ENCODE measurements at regions not wholly inside any gene's neighbourhood (a gene's known extent, or its start where the extent isn't known, plus 50 kb on each side); places are given as distances from the start of the nearest gene placed in this dataset.

DNA sequence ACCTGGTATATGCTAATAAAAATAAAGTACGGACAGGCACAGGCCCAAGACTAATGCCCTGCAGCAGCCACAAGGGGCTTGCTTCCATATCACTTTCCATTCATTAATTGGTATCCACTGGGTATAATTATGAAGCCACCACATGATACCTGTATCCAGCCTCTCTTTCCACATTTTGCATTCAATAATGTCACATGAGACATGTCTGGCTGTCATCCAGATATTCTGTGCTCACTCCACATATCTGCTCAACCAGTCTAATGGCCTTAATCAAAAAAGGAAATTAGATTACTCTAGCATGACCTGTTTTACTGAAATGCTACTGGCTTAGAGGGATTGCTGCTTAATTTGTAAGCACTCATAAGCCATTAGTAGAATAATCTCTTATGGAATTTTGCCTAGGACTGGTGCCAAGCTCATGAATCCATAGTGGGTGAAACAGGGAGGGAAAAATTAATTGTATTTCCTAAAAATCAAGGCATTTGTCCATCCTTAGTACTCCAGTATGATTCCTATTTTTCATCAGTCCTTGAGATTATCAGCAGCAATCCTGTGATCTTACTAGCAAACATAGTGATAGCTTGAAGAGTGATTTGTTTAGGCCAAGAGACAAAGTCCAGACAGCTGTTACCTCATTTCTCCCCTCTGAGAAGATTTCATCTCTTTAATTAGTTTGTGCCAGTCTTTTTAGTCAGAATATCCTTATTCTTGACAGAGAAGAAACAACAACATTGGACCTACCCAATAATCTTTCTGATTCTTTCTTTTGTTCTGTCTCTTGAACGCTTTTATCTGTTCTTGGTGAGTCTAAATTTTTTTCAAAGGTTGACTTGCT is 119.2 kb upstream of the ABCA1 start:
- TF ChIP-seq, protein P1, sequence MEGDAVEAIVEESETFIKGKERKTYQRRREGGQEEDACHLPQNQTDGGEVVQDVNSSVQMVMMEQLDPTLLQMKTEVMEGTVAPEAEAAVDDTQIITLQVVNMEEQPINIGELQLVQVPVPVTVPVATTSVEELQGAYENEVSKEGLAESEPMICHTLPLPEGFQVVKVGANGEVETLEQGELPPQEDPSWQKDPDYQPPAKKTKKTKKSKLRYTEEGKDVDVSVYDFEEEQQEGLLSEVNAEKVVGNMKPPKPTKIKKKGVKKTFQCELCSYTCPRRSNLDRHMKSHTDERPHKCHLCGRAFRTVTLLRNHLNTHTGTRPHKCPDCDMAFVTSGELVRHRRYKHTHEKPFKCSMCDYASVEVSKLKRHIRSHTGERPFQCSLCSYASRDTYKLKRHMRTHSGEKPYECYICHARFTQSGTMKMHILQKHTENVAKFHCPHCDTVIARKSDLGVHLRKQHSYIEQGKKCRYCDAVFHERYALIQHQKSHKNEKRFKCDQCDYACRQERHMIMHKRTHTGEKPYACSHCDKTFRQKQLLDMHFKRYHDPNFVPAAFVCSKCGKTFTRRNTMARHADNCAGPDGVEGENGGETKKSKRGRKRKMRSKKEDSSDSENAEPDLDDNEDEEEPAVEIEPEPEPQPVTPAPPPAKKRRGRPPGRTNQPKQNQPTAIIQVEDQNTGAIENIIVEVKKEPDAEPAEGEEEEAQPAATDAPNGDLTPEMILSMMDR (IDR thresholded peaks at IDR 0.05): no peak
- TF ChIP-seq POLR2A (IDR thresholded peaks at IDR 0.05): no peak
- no peak for TF ChIP-seq POLR2AphosphoS5 (IDR thresholded peaks at IDR 0.05)
